Loucy (cell line): ENCODE measurements at regions not wholly inside any gene's neighbourhood (a gene's known extent, or its start where the extent isn't known, plus 50 kb on each side); places are given as distances from the start of the nearest gene placed in this dataset.

Source experiments
- EZH2phosphoT487 ChIP-seq: fragments of 200-600 bp; IDR thresholded peaks from 2 replicates; pipeline ENCODE4 v1.6.1; 2018; ENCODE audit warnings: antibody characterized with exemption, mild to moderate bottlenecking, moderate library complexity, borderline replicate concordance
- TF ChIP-seq, protein P1 (sequence below): fragments of 200-600 bp; sonication (generic); conservative IDR thresholded peaks from 2 replicates; pipeline ENCODE4 v1.5.1; 2014; ENCODE audit warnings: mild to moderate bottlenecking, antibody characterized with exemption, low read length

DNA sequence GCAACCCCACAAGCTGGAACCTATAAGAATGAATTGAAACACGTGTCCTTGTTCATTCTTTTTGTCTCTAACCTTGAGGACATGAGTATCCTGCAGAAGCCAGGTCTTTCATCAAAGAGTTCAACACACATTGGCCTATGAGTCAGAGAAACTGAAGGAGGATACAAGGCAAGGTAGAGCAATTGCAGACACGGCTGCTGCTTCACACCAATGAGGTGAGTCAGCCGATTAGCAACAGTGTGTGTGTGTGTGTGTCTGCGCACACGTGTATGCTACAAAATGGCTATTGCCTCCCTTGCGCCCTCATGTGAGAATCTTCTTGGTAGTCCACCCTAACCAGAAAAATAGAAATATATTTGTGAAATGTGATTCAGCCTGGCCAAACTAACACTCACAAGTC, 1477.7 kb upstream of the IGFBP7 start:
- TF ChIP-seq, protein P1, sequence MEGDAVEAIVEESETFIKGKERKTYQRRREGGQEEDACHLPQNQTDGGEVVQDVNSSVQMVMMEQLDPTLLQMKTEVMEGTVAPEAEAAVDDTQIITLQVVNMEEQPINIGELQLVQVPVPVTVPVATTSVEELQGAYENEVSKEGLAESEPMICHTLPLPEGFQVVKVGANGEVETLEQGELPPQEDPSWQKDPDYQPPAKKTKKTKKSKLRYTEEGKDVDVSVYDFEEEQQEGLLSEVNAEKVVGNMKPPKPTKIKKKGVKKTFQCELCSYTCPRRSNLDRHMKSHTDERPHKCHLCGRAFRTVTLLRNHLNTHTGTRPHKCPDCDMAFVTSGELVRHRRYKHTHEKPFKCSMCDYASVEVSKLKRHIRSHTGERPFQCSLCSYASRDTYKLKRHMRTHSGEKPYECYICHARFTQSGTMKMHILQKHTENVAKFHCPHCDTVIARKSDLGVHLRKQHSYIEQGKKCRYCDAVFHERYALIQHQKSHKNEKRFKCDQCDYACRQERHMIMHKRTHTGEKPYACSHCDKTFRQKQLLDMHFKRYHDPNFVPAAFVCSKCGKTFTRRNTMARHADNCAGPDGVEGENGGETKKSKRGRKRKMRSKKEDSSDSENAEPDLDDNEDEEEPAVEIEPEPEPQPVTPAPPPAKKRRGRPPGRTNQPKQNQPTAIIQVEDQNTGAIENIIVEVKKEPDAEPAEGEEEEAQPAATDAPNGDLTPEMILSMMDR: no peak
- no peak for TF ChIP-seq EZH2phosphoT487
